ENCODE measurements at regions not wholly inside any gene's neighbourhood (a gene's known extent, or its start where the extent isn't known, plus 50 kb on each side); places are given as distances from the start of the nearest gene placed in this dataset.

DNA sequence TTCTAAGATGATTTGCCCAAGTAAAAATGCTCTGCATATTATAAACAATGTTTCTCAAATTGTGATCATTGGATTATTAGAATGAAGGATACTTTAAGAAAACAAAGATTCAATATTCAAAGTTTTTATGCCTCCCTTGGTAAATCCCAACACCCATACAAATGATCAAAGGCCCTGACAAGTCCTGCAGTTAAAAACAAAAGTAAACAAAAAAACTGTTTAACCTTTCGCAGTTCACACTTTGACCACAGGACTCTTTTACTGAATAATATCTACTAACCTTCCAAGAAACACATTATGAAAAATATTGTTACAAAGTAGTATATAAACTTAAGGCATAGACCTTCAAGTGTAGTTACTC lies 365.9 kb upstream of the ZFHX3 start:
- TF ChIP-seq, protein P1, sequence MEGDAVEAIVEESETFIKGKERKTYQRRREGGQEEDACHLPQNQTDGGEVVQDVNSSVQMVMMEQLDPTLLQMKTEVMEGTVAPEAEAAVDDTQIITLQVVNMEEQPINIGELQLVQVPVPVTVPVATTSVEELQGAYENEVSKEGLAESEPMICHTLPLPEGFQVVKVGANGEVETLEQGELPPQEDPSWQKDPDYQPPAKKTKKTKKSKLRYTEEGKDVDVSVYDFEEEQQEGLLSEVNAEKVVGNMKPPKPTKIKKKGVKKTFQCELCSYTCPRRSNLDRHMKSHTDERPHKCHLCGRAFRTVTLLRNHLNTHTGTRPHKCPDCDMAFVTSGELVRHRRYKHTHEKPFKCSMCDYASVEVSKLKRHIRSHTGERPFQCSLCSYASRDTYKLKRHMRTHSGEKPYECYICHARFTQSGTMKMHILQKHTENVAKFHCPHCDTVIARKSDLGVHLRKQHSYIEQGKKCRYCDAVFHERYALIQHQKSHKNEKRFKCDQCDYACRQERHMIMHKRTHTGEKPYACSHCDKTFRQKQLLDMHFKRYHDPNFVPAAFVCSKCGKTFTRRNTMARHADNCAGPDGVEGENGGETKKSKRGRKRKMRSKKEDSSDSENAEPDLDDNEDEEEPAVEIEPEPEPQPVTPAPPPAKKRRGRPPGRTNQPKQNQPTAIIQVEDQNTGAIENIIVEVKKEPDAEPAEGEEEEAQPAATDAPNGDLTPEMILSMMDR (IDR thresholded peaks at IDR 0.05; ENCODE audit: low read depth, low read length, missing control alignments): no peak
- H3K4me3 ChIP-seq (replicated peaks; ENCODE audit: low read depth, low read length): no peak overlapping the region
- no peak for DNase-seq (ENCODE audit: extremely low read depth, low read depth)

DNA sequence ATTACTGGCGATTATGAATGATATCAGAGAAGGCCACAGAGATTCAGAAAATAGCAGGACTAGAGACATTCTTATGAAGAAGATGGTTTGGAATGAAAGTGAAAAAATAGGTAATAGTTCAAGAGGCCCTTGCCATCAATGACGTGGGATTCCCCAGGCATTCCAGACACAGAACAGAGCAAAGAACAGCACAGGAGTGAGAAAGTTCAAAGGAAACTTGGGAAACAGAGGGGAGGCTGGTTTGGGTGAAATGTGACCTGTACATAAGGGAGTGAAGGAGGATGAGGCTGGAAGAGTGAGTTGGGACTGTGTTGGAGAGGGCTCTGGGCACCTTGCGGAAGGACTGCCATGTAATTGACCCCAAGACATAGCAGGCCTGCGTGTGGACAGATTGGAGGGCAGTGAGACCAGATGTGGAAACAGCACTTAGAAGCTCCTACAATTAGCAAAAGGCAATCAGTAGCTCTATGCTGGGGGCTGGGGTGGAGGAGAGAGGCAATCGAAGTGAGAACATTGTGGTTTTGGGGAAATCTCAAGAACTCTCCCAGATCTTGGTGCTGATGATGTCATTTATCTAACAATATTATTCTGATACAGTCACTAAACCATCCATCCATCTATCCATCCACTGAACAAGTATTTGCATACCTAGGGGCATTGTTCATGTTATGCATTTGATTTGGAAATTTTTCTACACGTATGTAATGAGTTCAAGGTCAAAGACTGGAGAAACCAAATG lies 365.3 kb upstream of the ZFHX3 start:
- no peak for DNase-seq (ENCODE audit: extremely low read depth, low read depth)
- TF ChIP-seq, protein P1 (IDR thresholded peaks at IDR 0.05; ENCODE audit: low read depth, low read length, missing control alignments): no peak
- H3K4me3 ChIP-seq (replicated peaks; ENCODE audit: low read depth, low read length): no peak overlapping the region

GRCh38 chr16:73412416-73412815 lies 364.5 kb upstream of the ZFHX3 start:
- TF ChIP-seq, protein P1 (IDR thresholded peaks at IDR 0.05; ENCODE audit: low read depth, low read length, missing control alignments): no peak
- no peak for DNase-seq (ENCODE audit: extremely low read depth, low read depth)
- no peak overlapping the region for H3K4me3 ChIP-seq (replicated peaks; ENCODE audit: low read depth, low read length)

- DNase-seq (ENCODE audit: extremely low read depth, low read depth): no peak
- H3K4me3 ChIP-seq (replicated peaks; ENCODE audit: low read depth, low read length): no peak overlapping the region
- TF ChIP-seq, protein P1 (IDR thresholded peaks at IDR 0.05; ENCODE audit: low read depth, low read length, missing control alignments): no peak
Measured at GRCh38 chr16:73408716-73409115, 360.8 kb upstream of the ZFHX3 start.

DNA sequence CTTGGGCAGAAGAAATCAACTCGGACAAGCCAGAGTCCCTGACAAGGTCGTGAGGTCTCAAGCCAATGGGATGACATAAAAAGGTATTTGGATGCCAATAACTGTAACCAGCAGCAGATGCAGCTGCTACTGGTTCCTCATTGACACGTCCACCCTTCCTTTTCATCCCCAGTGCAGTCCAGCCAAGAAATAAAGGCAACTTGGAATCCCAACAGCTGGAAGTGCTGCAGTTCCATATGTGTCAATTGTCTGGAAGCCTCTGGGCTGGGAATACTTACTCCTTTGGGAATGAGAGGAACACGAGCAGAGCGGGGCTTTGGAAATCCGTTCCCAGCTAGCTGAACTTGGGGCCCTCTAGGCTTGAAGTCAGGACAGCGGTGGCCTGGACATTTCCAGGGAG lies 360.4 kb upstream of the ZFHX3 start:
- TF ChIP-seq, protein P1 (IDR thresholded peaks at IDR 0.05; ENCODE audit: low read depth, low read length, missing control alignments): no peak
- H3K4me3 ChIP-seq (replicated peaks; ENCODE audit: low read depth, low read length): no peak overlapping the region

DNA sequence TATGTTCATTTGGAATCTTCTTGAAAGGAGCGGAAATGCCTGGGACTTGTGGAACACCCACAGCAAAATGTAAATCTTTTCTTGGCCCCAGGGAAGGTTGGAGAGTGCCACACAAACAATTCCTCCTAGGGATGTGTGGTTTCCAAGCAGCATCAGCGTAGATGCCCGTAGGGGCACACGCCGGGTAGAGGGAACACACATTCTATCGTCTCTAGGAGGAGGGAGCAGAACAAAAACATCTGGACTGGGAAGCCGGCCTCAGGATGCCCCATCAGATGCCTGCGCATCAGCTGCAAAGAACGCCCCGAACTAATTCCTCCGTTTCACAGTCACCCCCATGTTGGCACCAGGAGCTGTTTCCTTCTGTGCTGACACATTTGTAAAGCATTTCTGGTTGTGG lies 357.9 kb upstream of the ZFHX3 start:
- TF ChIP-seq, protein P1 (IDR thresholded peaks at IDR 0.05; ENCODE audit: low read depth, low read length, missing control alignments): no peak
- DNase-seq (ENCODE audit: extremely low read depth, low read depth): no peak
- no peak overlapping the region for H3K4me3 ChIP-seq (replicated peaks; ENCODE audit: low read depth, low read length)

More for the DNA sequence above, 360.4 kb upstream of the ZFHX3 start:
- no peak for DNase-seq (ENCODE audit: extremely low read depth, low read depth)

DNA sequence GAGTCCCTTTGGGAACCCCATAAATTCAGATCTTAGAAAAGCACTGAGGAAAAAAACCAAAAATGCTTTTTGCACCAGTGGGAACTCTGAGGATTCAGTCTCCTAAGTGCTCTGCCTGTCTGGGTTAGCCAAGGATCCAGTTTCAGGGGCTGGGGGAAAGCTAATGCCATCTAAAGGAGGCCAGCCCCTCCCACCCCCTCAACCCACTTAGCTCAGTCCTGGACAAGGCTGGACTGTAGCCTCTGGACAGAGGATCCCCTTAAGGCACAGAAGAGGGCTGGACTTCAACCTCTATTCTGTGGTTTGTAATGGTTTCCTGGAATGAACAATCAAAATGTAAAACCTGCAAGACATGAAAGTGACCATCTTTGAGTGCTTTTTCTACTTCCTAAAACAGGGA lies 356.1 kb upstream of the ZFHX3 start:
- no peak for DNase-seq (ENCODE audit: extremely low read depth, low read depth)
- H3K4me3 ChIP-seq (replicated peaks; ENCODE audit: low read depth, low read length): no peak overlapping the region
- TF ChIP-seq, protein P1 (IDR thresholded peaks at IDR 0.05; ENCODE audit: low read depth, low read length, missing control alignments): no peak

All from HFF-Myc (cell line).